GM19395 (cell line): ENCODE measurements at regions not wholly inside any gene's neighbourhood (a gene's known extent, or its start where the extent isn't known, plus 50 kb on each side); places are given as distances from the start of the nearest gene placed in this dataset.

Experiments used
- ATAC-seq: cut with Tn5 transposase; IDR thresholded peaks from one replicate; pipeline ENCODE4 v1.9.1; 2021; ENCODE audit warnings: mild to moderate bottlenecking, moderate library complexity; ENCODE audit not compliant: unreplicated experiment

DNA sequence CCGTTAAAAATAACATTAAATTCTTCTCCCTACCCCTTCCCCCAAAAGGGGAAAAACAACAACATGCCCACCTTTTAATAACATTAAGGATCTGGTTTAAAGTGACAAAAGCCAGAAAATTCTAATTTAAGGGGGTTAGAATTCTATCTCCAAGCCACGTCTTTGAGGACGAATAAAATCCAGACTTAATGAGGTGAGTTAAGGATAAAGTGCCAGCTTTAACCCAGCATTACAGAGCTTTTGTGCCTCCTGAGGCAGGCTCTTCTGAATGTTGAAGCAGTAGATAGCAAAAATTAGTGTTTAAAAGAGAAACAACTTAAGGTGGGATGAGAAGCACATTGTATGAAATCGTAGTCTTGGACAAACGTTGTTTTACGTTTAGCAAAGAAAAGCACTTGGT lies 329.0 kb upstream of the MPDZ start:
- no peak for ATAC-seq

DNA sequence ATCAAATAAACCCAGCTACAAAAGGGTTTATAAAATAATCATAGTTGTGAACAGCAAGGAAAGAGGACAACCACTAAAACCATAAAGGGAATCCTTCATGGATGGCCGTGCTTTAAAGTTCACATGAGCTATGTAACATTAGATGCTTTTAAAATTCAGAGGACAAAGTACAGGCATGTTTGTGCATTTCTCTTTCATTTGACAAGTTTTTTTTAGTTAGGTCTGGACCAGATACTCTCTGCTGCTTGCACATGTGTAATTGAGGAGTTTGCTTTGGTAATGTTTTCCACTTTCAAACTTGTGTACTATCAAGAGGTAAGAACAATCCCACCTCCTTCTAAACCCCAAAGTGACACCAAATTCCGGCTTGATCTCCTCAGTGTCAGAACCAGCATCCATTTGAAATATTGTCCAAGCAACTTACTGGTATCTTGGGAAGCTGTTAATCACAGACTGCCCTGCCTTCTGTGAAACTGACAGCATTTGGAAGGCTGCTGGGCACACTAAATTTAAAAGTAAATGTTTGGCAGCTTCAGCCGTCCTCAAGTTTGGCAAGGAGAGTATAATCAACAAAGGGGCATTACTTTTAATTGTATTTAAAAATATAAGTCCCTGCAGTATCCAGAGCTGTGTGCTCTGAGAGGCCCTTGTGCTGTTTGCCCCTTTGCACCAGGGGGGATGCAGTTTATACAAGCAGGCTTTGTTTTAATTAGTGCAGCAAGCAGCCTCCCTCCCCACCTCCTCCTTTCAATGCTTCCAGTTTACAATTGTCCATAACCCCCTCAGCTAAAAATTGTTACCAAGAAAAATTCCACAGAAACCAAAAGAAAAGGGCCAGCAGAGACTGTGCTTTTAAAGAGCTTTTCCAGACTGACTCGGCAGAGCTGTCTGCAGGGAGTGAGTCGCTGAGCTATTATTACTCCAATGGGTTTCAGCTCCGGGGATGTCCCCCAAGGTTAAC lies 328.3 kb upstream of the MPDZ start:
- no peak for ATAC-seq

DNA sequence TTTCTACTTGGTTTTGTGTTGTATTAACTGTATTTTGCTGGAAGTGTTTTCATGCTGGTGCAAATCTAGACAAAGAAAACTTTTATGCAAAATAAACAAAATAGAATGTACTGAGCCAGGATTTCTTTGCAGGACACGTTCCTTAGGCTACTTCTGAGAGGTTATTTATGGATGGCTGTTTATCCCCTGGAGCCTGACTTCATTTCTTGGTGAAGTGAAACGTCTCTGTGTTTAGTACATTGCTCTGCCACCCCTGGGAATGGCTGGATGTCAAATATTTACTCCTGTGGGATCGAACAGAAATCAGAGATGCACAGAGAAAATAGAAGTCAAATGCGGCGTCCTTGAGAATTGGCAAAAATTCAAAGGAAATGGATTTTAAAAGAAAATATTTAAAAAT lies 327.1 kb upstream of the MPDZ start:
- ATAC-seq: no peak

DNA sequence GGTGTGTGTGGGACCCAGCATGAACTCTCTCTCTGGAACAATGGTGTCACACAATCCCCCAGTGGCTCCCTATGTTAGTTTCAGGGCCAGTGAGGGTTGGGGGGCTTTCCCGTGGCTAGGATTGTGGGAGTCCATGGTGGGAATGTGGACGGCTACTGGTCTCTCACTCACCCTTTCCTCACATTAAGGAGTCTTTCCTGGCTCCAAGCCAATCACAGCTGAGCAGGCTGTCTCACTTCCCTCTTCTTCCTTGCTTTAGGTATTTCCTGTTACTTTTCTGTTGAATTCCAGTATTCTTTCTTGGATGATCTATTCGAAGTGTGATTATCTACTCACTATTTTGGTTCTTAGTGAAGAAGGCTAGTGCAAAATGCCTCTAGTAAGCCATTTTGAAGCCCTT lies 324.4 kb upstream of the MPDZ start:
- no peak for ATAC-seq

DNA sequence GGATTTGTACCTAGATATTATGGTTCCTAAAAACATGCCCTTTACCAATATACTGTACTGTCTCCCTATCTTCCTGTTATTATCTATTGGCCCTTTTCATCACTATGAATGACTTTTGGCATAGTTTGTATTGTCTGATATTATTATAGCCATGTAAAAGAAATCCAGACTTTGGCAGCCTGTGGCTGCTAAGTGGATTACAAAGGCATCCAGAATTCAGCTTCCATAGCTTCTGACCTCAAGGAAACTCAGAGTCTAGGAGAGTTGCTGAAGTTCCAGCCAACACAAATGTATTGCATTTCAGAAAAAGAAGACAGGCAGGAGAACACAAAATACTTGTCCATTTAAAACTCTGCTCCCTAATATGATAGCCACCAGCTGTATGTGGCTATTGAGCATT lies 319.2 kb upstream of the MPDZ start:
- no peak for ATAC-seq

DNA sequence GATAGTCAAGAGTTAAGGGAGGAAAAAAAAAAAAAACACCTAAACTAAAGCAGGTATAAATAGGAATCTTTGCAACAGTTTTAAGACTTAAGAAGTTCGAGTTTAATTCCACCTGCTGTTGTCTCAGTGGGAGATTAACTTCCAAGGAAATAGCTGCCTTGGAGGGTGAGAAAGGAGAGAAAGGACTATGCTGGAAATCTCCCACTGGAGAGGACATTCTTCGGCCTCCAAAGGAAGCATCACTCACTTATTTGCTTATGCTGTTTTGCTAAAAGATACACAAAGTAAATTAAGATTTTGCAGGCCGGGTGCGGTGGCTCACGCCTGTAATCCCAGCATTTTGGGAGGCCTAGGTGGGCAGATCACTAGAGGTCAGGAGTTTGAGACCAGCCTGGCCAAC lies 317.9 kb upstream of the MPDZ start:
- ATAC-seq: no peak

DNA sequence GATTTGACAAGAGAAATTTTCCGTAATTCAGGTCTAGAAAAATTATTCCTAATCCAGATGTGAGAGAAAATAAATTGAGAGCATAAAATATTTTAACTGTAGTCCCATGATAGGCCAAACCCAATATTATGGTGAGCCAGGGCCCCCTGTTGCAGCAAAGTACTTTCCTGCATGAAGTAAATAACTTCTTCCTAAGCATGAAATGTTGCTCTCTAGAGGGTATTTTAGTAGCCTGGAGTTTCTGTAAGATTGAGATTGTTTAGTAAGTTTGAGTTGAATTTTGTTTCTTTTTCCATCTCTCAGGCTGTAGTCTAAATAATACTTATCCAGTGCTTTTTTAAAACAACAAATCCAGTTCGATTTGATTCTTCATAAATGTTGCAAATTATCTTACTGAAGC lies 317.5 kb upstream of the MPDZ start:
- no peak for ATAC-seq

DNA sequence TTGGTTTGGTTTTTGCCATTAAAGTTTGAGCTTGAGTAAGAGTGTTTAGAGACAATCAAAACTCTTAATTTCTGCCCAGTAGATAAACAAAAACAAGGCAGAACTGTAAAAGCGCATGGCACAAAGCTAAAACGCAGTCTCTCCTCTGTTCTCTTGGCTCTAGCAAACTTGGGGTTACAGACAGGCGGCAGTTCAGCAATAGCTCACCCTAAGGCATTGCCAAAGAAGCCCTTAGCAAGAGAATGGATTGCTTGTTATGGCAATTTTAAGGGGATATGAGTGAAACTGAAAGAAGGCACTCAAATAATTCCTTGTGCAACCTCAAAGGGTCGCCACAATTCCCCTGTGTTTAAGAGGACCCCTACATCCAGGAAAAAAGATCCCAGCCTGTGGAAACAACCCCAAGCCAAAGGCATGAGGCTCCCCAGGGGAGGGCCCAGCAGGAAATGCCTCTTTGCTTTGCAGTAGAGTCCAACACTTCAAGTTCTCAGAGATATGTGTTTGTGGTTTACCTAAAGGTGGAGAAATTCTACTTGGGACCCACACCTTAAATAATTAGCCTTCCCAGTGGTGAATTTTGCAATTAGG lies 317.0 kb upstream of the MPDZ start:
- no peak for ATAC-seq

DNA sequence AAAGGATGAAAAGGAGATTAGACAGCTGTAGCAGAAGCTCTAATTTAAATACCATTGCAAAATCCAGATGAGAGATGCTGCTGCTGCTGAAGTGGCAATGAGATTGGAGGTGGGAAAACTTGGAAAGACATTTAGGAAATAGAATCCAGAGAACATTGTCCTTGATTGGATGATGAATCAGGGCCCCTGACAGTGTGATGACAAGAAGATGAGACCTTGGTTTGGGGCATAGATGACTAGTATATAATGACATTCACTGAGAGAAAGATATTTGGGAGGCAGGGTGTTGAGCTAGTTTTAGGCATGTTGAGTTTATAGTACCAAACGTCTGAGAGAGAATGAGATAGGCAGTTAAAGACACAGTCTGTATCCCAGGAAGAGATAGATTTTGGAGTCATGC lies 311.5 kb upstream of the MPDZ start:
- ATAC-seq: no peak

DNA sequence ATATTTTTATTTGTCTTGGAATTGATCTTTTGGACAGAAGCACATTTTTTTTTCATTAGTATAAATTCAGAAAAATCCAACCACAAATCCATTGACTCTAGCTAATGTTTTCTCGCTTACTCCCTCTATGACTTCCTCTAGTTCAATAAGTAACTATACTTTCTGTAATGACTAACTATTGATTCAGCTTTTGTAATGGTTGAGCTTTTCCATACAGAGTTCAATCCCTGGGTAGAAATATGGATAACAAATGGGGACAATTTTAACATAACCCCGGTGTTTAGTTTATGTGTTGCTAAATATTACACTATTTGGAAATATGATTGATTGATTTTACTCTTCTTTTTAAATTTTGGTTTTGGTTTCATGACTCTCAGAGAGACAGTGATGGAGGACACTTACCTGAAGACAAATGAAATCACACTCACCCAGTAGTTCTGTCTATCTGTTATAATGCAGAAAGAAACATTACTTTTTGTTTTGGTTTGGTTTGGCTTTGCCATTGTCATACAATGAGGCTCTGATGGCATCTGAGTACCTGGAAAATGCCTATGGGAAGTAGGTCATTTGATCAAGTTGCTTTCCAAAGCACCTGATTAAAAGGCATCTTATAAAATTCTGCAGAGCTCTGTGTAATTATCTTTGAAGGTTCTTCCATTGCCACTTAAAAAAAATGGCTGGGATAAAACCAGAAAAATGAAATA lies 309.7 kb upstream of the MPDZ start:
- ATAC-seq: no peak

DNA sequence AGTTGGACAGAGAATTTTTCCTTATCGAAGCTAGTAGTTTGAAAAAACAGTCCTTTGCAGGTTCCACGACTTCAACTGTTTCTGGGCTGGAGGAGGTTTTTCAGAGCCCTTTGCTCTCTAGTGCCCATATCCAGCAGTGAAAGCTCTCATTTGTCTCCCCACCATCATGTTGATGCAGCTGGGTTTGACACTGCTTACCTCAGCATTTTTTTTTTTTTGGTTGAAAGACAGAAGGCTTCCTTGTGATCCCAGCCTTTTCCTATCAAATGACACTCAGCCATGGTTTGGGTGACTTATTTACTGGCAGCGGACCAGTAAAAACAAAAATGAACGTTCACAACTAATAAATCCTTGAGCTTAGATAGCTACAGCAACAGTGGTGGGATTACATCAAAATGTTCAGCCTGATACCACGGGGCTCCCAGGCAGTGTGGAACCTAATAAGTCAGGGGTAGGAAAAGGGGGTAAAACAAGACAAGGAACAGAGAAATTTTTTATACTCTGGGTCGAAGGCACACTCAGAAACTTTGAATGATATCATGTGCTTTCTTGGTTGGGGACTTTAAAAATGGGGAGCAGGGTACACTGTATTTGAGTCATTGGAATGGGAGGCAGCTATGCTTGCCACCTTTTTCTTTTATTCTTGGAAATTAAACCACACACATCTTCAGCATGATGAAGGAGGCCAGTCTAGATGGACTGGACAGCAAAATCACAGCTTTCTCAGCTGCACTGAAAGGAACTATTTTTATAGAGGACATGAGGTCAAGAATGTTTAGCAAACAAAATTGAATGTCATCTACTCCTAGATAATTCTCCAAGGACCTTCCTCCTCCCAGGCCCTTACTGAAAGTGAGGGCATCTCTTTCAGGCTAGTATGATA lies 308.9 kb upstream of the MPDZ start:
- ATAC-seq: no peak

DNA sequence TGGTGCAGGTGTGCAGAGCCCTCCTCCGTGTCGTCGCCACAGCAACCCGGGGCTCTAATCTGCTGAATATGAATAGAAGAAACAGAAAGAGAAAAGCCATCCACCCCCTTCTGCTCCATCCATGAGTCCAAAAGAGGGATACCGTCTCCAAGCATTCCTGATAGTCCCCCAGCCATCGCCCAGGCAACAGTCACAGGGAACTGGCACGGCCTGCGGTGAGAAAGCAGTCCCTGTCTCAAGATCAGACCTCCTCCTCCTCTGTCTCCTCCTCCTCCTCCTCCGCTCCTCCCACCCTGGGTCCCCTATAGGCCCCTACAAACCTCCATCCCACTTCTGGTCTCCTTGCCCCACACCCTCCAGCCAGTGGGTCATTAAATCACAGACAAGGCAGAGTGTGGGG lies 308.1 kb upstream of the MPDZ start:
- ATAC-seq: no peak

DNA sequence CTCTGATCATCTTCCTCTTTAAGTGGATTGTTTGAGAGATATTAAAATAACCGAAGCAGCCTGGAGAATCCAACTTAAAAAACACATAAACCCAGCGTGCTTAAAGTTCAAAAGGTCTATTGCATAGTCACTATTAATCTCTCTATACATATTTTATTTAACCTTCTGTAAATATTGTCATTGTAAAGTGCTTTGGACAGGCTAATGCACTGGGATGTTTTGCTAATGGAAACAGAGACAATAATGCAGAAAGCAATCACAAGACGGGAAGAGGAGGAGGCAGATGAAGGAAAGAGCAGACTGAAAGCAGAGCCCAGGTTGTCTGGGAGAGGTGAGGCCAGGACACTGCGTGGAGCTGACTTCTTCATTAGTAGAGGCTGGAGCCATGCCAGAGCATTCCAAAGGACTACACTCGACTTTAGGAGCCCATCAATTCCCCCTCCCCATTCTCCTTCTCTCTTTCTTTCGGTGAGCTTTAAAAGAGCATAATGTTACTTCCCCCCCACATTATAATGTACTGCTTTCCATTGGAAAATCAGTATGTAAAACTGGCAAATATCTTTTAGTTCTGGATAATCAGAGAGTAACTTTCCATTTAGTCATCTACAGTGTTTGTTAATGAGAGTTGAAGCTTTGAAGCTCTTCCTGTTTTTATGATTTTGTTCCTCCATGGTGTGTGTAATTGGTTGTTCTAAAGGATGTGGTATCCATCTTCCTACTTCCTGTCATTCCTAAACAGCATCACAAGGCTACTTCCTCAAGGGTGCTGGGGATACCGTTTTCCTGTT lies 307.3 kb upstream of the MPDZ start:
- no peak for ATAC-seq

DNA sequence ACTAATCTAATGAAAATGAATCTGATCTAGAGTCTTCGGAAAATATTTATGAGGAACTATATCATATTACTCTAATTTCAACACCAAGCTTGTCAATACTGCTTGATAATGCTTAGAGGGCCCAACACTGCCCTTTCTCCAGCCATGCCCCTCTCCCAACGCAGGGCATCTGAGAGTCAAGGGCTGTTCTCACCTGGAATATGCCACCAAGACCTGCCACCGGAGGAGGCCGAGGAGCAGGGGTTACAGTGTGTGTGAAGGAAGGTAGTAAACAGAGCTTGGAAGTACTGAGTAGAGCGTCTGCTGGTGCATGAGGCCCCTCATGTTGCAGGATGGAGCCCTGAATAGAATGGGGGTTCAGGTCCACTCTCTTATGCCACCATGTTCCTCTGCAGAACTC lies 301.3 kb upstream of the MPDZ start:
- no peak for ATAC-seq

DNA sequence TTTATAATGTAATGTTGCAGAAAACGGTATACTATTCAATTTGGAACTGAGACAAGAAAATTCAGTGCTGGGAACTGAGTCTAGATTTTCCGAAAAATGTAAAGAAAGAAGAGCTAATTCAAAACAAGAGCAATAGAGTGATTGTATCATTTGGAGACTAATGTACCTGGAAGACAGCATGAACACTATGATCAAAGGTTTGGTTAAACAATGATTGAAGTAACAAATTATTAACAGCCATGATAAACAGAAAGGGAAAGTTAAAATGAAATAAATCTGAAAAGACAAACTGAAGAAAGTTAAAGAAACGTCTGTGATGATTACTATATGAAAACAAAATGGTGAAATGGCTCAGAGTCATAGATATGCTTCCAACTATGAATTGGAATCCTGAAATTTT lies 300.6 kb upstream of the MPDZ start:
- ATAC-seq: no peak

DNA sequence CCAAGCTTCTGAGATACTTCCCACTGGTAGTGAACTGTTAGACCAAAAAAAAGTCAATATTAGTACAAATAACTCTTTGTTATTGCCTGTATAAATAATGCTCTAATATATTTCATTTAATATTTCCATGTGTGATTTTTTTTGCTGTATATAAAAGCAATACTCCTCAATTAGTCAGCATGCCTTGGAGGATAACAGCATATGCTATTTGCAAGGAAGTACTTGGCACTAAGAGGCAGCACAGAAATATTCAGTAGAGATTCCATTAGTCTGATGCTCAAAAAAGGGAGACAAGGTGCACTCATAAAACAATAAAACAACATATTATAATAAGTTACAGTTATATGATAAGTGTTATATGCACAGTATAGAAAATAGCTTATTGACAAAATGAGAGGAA lies 296.6 kb upstream of the MPDZ start:
- ATAC-seq: no peak

DNA sequence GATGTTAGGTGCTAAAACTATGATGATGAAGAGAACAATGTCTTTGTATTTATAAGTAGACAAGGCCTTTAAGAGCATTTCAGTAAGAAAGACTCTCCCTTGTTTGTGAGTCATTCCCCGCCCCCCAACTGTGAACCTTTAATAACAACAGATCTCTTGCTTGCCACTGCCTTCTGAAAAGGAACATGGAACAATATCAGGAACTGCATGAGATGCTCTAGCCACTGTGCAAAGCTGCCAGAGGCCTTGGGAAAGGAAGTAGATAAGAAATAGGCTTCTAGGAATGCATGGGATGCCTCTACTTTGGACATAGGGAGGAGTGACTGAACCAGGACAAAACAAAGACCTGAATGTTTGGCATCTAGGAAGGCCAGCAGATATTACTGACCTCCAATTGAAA lies 296.1 kb upstream of the MPDZ start:
- ATAC-seq: no peak

DNA sequence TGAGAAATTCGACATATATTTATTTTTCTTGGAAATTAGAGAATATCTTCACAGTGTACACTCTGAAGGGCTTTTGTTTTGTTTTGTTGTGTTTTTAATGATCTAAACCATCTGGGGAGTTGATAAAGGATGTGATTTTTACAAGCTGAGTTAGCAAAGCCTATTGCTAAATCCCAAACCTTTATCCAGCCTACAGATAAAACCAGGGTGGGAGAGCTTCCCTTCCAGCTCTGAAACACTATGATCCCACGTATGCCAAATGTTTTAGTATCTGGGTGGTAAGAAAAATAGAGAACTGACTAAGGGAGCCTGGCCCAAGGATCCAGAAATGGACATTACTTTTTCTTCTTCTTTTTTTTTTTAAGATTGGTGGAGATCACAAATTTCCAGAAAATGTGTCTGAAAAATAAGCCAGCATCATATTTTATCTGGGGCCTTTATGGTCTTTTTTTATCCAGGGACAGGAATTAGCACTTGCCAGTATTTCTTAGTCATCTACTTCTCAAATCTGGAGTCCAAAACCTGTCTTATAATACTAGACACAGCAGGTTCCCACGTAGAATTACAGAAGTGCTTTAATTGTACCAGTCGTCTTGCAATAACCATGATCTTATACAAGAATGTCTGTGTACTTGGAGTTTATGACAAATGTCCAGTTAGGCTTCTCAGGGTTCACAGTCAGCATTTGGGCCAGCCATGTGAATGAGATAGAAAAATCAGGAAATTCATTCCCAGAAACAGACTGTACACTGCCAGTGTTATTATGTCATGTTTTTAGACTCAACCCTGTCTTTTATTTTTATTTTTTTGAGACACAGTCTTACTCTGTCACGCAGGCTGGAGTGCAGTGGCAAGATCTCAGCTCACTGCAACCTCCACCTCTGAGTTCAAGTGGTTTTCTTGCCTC lies 290.8 kb upstream of the MPDZ start:
- no peak for ATAC-seq

DNA sequence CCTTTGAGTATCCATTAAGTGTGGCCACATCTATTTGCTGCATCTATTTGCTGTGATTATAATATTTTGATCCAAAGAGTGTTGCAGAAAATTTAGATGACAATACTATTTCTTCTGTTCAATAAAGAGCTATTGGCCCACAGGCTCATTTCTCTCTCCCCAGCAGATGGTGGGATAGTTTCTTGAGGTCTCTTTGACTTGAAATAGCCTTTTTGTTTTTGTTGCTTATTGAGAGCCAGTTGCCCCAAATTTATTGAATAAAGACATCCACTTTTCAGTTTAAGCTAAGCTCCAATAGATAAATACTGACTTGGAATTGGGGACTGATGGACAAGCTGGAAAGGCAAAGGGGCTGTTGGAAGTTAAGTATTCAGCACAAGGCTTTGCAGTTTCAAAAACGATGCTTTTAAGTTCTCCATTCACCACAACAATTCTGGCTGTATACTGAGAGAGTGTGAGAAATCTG lies 290.1 kb upstream of the MPDZ start:
- no peak for ATAC-seq
